ENCODE measurements at regions not wholly inside any gene's neighbourhood (a gene's known extent, or its start where the extent isn't known, plus 50 kb on each side); places are given as distances from the start of the nearest gene placed in this dataset.

DNA sequence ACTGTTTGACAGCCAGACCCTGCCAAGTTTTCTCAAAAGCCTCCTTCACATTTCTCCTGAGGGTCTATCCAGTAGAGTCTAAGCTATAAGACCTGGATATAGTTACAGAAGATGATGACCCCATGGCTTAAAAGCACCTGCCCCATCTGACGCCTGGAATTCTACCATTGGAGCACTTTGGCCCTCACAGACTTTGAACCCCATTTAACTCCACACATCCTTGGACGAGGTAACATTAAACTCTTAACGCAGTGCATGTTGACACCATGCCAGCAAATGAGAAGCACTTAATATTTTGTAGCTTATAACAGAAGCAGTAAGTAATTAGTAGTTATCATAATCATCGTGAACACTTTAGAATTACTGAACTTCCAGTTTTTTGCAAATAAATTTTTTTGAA is 61.9 kb upstream of the SMNDC1 start:
- no peaks in the 10 kb centered on the region for H3K36me3 ChIP-seq (replicated peaks in 1 of 2; ENCODE audit: insufficient read depth in 1 of 2, low read depth in 2 of 2)
- H3K27ac ChIP-seq: no peak overlapping the region
- no peaks in the 10 kb centered on the region for H3K27me3 ChIP-seq
- TF ChIP-seq POLR2A (IDR thresholded peaks at IDR 0.05): no peak
- TF ChIP-seq, protein P1, sequence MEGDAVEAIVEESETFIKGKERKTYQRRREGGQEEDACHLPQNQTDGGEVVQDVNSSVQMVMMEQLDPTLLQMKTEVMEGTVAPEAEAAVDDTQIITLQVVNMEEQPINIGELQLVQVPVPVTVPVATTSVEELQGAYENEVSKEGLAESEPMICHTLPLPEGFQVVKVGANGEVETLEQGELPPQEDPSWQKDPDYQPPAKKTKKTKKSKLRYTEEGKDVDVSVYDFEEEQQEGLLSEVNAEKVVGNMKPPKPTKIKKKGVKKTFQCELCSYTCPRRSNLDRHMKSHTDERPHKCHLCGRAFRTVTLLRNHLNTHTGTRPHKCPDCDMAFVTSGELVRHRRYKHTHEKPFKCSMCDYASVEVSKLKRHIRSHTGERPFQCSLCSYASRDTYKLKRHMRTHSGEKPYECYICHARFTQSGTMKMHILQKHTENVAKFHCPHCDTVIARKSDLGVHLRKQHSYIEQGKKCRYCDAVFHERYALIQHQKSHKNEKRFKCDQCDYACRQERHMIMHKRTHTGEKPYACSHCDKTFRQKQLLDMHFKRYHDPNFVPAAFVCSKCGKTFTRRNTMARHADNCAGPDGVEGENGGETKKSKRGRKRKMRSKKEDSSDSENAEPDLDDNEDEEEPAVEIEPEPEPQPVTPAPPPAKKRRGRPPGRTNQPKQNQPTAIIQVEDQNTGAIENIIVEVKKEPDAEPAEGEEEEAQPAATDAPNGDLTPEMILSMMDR (IDR thresholded peaks at IDR 0.05): no peak
- intact Hi-C loops (cut with DNase I): no loop called here
- H3K4me3 ChIP-seq: no peak overlapping the region
- ATAC-seq: no peak
- no peaks in the 10 kb centered on the region for H3K9me3 ChIP-seq
- 82 to 86% methylated on average over 4 of the region's 4 CpGs for WGBS, 2 donors
- DNase-seq: no peak
- H3K4me1 ChIP-seq: no peaks in the 10 kb centered on the region

DNA sequence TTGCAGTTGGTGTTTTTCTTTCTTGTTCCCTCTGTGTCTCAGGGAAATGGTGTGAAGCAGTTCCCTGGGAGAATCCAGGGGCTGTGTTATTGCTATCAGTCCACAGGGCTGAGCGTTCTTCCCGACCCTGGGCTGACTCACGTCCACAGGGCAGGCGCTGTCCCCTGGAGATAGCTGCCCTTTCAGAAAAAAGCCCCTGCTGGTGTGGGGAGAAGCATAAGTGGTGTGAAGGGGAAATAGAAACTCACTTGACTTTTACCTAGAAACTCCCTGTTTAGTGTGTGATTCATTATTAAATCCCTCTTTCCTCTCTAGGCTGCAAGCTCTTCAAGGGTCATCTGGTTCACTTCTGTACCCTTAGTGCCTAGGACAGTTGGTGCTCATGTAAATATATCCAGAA is 63.3 kb upstream of the SMNDC1 start:
- H3K9me3 ChIP-seq: no peaks in the 10 kb centered on the region
- no peak for ATAC-seq
- WGBS, 2 donors: 58 to 84% methylated on average over 4 of the region's 4 CpGs
- no peaks in the 10 kb centered on the region for H3K27me3 ChIP-seq
- TF ChIP-seq POLR2A (IDR thresholded peaks at IDR 0.05): no peak
- TF ChIP-seq, protein P1 (IDR thresholded peaks at IDR 0.05): no peak
- no peak overlapping the region for H3K27ac ChIP-seq
- intact Hi-C loops (cut with DNase I): no loop called here
- H3K4me3 ChIP-seq: no peak overlapping the region
- no peak for DNase-seq
- no peaks in the 10 kb centered on the region for H3K4me1 ChIP-seq
- no peaks in the 10 kb centered on the region for H3K36me3 ChIP-seq (replicated peaks in 1 of 2; ENCODE audit: insufficient read depth in 1 of 2, low read depth in 2 of 2)

DNA sequence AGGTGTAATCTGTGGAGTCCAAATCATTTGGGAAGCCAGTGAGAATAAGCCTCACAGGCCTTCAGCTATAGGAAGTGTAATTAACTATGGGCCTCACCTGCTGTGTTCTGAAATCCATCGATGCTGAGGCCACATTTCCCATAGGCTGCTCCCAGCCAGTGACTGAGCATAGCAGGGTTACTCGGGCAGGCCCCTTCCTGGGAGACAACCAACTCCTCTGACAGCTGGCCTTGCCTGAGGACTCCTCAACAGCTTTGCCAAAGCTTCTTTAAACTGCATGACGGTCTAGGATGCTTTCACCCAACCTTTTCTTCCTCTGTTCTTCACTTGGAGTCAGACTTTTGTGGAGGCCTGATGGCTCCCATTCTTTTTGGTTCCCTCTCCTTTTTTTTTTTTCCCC is 63.8 kb upstream of the SMNDC1 start:
- no peak for DNase-seq
- Histone ChIP-seq H3K9me3 (no peaks in the 10 kb centered on the region), H3K4me3 (no peak overlapping the region), H3K27me3 (no peaks in the 10 kb centered on the region), H3K27ac (no peak overlapping the region), H3K4me1 (no peaks in the 10 kb centered on the region), H3K36me3 (replicated peaks in 1 of 2; ENCODE audit: insufficient read depth in 1 of 2, low read depth in 2 of 2) (no peaks in the 10 kb centered on the region)
- intact Hi-C loops (cut with DNase I): no loop called here
- 37 to 48% methylated on average over 3 of the region's 3 CpGs for WGBS, 2 donors
- no peak for ATAC-seq
- TF ChIP-seq POLR2A (IDR thresholded peaks at IDR 0.05): no peak

DNA sequence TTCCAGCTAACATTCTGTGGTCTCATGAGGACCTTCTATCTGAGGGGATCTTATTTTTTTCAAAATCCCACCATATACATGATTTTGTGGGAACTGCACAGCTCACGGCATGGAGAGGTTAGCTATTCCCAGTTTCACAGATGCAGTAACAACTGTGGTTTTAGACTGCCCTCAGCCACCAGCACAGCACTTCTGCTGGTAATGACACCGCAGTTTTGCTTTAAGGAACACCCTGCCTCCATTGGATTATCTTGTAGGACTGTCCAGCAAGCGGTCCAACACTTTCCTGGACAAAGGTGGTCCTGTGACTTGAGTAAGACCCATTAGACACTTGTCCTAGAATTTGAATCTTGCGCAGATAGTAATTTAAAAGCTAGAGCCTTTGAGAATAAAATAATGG is 65.3 kb upstream of the SMNDC1 start:
- TF ChIP-seq, protein P1 (IDR thresholded peaks at IDR 0.05): no peak
- no peak for TF ChIP-seq POLR2A (IDR thresholded peaks at IDR 0.05)
- no peaks in the 10 kb centered on the region for H3K9me3 ChIP-seq
- WGBS, 2 donors: 75 to 90% methylated on average over 4 of the region's 4 CpGs
- H3K27me3 ChIP-seq: no peaks in the 10 kb centered on the region
- H3K36me3 ChIP-seq (replicated peaks in 1 of 2; ENCODE audit: insufficient read depth in 1 of 2, low read depth in 2 of 2): no peaks in the 10 kb centered on the region
- ATAC-seq (no peak), DNase-seq (no peak)
- no peak overlapping the region for H3K27ac ChIP-seq
- H3K4me1 ChIP-seq: no peaks in the 10 kb centered on the region
- H3K4me3 ChIP-seq: no peak overlapping the region
- intact Hi-C loops (cut with DNase I): no loop called here

DNA sequence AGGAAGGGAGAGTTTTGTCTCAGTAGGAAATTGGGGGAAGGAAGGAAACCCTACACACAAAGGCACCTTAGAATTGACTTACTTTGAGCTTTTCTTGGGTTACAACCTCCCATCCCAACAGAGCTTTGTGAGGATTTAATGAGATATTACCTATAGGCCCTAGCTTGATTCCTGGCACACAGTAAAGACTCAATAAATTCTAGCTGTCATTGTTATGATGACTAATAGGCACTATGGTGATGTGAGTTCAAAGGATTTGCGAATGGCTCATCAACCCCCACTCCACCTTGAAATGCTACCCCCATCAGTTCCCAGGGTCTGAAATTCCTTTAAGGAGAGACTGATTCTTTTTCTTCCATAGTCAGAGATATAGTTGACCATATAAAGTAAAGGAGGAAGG is 67.9 kb upstream of the SMNDC1 start:
- H3K9me3 ChIP-seq: no peaks in the 10 kb centered on the region
- 70 to 89% methylated on average over 1 of the region's 1 CpG for WGBS, 2 donors
- ATAC-seq (no peak), DNase-seq (no peak)
- TF ChIP-seq POLR2A (IDR thresholded peaks at IDR 0.05): no peak
- TF ChIP-seq, protein P1 (IDR thresholded peaks at IDR 0.05): no peak
- no peak overlapping the region for H3K4me3 ChIP-seq
- intact Hi-C loops (cut with DNase I): no loop called here
- H3K36me3 ChIP-seq (replicated peaks in 1 of 2; ENCODE audit: insufficient read depth in 1 of 2, low read depth in 2 of 2): no peaks in the 10 kb centered on the region
- H3K27ac ChIP-seq: no peak overlapping the region
- peaks cover 4% of the 10 kb centered on the region for H3K4me1 ChIP-seq
- no peaks in the 10 kb centered on the region for H3K27me3 ChIP-seq
